ENCODE measurements at regions not wholly inside any gene's neighbourhood (a gene's known extent, or its start where the extent isn't known, plus 50 kb on each side); places are given as distances from the start of the nearest gene placed in this dataset.
"Not testable (repeated sequence)": the region's sequence is repeated elsewhere in the genome, so short reads cannot be mapped to it uniquely, and the experiment has no call there.

GRCh38 chr16:48680881-48681280 is 70.9 kb upstream of the N4BP1 start:
- TF ChIP-seq SPI1 (IDR thresholded peaks at IDR 0.05; ENCODE audit: low read depth, low read length) (no peak), POU2F2 (IDR thresholded peaks at IDR 0.05; ENCODE audit: low read depth, low read length) (no peak), POLR2AphosphoS5 (IDR thresholded peaks at IDR 0.05; ENCODE audit: low read depth, low read length) (no peak), TAF1 (IDR thresholded peaks at IDR 0.05; ENCODE audit: low read depth, low read length) (no peak), PAX5 (IDR thresholded peaks at IDR 0.05; ENCODE audit: insufficient read depth, low read length, severe bottlenecking) (no peak), POLR2A (IDR thresholded peaks at IDR 0.05; ENCODE audit: low read depth, low read length) (no peak)
- DNase-seq (ENCODE audit: insufficient read length, low spot score) (no peak), FAIRE-seq (no peak)

DNA sequence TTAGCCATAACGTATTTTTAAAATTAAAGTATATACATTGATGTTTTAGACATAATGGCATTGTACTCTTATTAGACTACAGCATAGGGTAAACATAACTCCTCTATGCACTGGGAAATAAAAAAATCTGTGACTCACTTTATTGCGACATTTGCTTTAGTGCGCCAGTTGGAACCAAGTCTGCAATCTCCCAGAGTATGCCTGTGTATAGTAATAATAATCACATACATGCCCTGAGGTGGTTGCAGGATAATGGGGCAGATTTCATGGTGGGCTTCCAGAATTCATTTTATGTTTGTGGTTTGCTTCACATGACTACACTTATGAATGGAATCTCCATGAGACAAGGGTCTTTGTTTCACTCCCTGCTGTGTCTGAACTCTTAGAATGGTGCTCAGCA is 66.9 kb upstream of the N4BP1 start:
- DNase-seq (ENCODE audit: insufficient read length, low spot score) (no peak), FAIRE-seq (no peak)
- no peak for TF ChIP-seq POLR2AphosphoS5 (IDR thresholded peaks at IDR 0.05; ENCODE audit: low read depth, low read length)
- no peak for TF ChIP-seq PAX5 (IDR thresholded peaks at IDR 0.05; ENCODE audit: insufficient read depth, low read length, severe bottlenecking)
- no peak for TF ChIP-seq POU2F2 (IDR thresholded peaks at IDR 0.05; ENCODE audit: low read depth, low read length)
- no peak for TF ChIP-seq POLR2A (IDR thresholded peaks at IDR 0.05; ENCODE audit: low read depth, low read length)
- no peak for TF ChIP-seq SPI1 (IDR thresholded peaks at IDR 0.05; ENCODE audit: low read depth, low read length)
- no peak for TF ChIP-seq TAF1 (IDR thresholded peaks at IDR 0.05; ENCODE audit: low read depth, low read length)

DNA sequence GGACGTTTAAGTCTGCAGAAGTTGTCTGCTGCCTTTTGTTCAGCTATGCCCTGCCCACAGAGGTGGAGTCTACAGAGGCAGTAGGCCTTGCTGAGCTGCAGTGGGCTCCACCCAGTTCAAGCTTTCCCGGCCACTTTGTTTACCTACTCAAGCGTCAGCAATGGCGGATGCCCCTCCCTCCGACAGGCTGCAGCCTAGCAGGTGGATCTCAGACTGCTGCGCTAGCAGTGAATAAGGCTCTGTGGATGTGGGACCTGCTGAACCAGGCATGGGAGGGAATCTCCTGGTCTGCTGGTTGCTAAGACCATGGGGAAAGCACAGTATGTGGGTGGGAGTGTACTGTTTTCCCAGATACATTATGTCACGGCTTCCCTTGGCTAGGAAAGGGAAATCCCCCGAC is 58.2 kb upstream of the N4BP1 start:
- not testable (repeated sequence) for DNase-seq (ENCODE audit: insufficient read length, low spot score); FAIRE-seq

- FAIRE-seq = no peak
- DNase-seq (ENCODE audit: insufficient read length, low spot score) = no peak
- TF ChIP-seq POLR2A (IDR thresholded peaks at IDR 0.05; ENCODE audit: low read depth, low read length) (no peak), PAX5 (IDR thresholded peaks at IDR 0.05; ENCODE audit: insufficient read depth, low read length, severe bottlenecking) (no peak), POLR2AphosphoS5 (IDR thresholded peaks at IDR 0.05; ENCODE audit: low read depth, low read length) (no peak), TAF1 (IDR thresholded peaks at IDR 0.05; ENCODE audit: low read depth, low read length) (no peak), SPI1 (IDR thresholded peaks at IDR 0.05; ENCODE audit: low read depth, low read length) (no peak), POU2F2 (IDR thresholded peaks at IDR 0.05; ENCODE audit: low read depth, low read length) (no peak)
These were observed 50.0 kb upstream of the N4BP1 start for GRCh38 chr16:48659940-48660339.

All from GM12891 (cell line).